ENCODE measurements at regions not wholly inside any gene's neighbourhood (a gene's known extent, or its start where the extent isn't known, plus 50 kb on each side); places are given as distances from the start of the nearest gene placed in this dataset.

DNA sequence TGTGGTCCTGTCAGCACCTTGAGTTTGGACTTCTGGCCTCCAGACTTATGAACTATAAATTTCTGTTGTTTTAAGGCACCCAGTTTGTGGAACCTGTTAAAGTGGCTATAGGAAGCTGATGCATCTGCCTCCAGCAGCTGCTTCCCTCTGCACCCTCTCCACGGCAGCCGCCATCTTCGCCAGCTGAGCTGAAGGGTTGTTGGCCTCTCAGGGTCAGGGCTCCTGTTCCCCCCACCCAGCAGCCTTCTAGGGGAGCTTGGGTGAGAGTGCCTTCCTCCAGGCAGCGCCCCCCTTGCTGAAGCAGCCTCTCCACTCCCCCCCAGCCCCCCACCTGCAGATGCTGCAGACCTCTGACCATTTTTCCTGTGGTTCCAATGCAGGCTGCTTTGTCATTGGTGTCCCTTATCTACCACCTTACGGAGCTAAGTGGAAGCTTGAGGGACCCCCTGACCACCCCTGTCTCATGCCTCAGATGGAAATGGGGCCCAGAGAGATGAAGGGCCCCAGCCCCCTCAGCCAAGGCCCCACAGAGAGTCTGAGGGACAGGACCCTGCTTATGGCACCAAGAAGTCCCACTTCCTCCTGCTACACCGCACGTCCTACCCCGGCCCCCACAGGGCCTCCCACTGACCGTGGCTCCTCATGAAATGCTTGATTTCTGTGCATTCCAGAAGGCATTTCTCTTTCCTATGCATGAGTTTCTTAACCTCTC lies 61.4 kb upstream of the TLE3 start:
- ATAC-seq (no peak), FAIRE-seq (no peak), DNase-seq (no peak)
- WGBS, 2 donors: 87 to 90% methylated on average over 9 of the region's 9 CpGs
- Histone ChIP-seq H3K36me3 (no peaks in the 10 kb centered on the region), H3K27me3 (no peaks in the 10 kb centered on the region), H3K9me3 (no peaks in the 10 kb centered on the region), H3K27ac (no peak overlapping the region), H3K4me1 (peaks cover 10 to 14% (median 12%) of the 10 kb centered on the region in 3 donors), H3K4me3 (no peak overlapping the region)
- TF ChIP-seq, protein P1, sequence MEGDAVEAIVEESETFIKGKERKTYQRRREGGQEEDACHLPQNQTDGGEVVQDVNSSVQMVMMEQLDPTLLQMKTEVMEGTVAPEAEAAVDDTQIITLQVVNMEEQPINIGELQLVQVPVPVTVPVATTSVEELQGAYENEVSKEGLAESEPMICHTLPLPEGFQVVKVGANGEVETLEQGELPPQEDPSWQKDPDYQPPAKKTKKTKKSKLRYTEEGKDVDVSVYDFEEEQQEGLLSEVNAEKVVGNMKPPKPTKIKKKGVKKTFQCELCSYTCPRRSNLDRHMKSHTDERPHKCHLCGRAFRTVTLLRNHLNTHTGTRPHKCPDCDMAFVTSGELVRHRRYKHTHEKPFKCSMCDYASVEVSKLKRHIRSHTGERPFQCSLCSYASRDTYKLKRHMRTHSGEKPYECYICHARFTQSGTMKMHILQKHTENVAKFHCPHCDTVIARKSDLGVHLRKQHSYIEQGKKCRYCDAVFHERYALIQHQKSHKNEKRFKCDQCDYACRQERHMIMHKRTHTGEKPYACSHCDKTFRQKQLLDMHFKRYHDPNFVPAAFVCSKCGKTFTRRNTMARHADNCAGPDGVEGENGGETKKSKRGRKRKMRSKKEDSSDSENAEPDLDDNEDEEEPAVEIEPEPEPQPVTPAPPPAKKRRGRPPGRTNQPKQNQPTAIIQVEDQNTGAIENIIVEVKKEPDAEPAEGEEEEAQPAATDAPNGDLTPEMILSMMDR (IDR thresholded peaks at IDR 0.05): no peak
- intact Hi-C loops (cut with DNase I): no loop called here

DNA sequence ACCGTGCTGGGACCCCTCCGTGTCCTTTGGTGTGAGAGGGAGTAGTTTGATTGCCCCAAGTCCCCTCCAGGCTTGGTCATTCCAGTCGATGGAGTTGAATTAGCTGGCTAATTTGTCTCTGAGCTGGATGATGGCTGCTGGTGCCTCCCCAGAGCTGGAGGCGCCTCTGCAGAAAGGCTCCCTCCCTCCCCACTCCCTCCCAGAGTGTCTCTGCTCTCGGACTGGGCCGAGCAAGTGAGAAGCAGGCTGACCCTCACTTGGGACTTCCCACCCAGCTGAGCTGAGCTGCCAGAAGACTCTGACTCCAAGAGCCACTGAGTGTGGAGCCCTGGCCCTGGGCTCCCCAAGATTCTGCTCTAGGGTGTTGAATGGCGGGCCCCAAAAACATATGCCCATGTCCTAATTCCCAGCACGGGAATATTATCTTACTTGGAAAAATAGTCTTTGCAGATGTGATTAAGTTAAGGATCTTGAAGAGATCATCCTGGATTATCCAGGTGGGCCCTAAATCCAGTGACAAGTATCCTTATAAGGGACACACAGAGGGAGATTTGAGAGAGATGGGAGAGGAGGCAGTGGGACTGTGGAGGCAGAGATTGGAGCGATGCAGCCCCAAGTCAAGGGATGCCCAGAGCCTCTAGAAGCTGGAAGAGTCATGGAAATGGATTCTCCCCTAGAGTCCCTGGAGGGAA lies 60.7 kb upstream of the TLE3 start:
- 92 to 96% methylated on average over 9 of the region's 9 CpGs for WGBS, 2 donors
- Histone ChIP-seq H3K27me3 (no peaks in the 10 kb centered on the region), H3K4me1 (peaks cover 10 to 14% (median 12%) of the 10 kb centered on the region in 3 donors), H3K9me3 (no peaks in the 10 kb centered on the region), H3K27ac (no peak overlapping the region), H3K36me3 (no peaks in the 10 kb centered on the region), H3K4me3 (no peak overlapping the region)
- TF ChIP-seq, protein P1 (IDR thresholded peaks at IDR 0.05): no peak
- intact Hi-C loops (cut with DNase I): no loop called here
- FAIRE-seq (no peak), DNase-seq (no peak), ATAC-seq (no peak)

GRCh38 chr15:70156671-70157271 lies 59.1 kb upstream of the TLE3 start:
- DNase-seq (peak; percentile 45 to 84 (median 74)), FAIRE-seq (no peak)

GRCh38 chr15:70154718-70155347 lies 57.1 kb upstream of the TLE3 start:
- Histone ChIP-seq H3K4me3 (no peak overlapping the region), H3K27me3 (no peaks in the 10 kb centered on the region), H3K36me3 (no peaks in the 10 kb centered on the region), H3K4me1 (peaks cover 16 to 22% (median 19%) of the 10 kb centered on the region in 3 donors), H3K27ac (no peak overlapping the region), H3K9me3 (no peaks in the 10 kb centered on the region)
- ATAC-seq: no peak
- no peak for DNase-seq
- no peak for FAIRE-seq
- intact Hi-C loops (cut with DNase I): no loop called here
- TF ChIP-seq, protein P1 (IDR thresholded peaks at IDR 0.05): no peak
- WGBS, 2 donors: 87 to 88% methylated on average over 12 of the region's 12 CpGs

More at GRCh38 chr15:70156671-70157271, 59.1 kb upstream of the TLE3 start:
- WGBS, 2 donors: 17 to 26% methylated on average over 16 to 17 of the region's 17 CpGs
- peak; percentile 48 to 75 (median 64) for ATAC-seq
- H3K27ac ChIP-seq: no peak overlapping the region
- peaks cover 14 to 21% (median 18%) of the 10 kb centered on the region in 3 donors for H3K4me1 ChIP-seq
- H3K36me3 ChIP-seq: no peaks in the 10 kb centered on the region
- H3K9me3 ChIP-seq: no peaks in the 10 kb centered on the region
- no peak overlapping the region for H3K4me3 ChIP-seq
- H3K27me3 ChIP-seq: no peaks in the 10 kb centered on the region
- intact Hi-C loops (cut with DNase I): no loop called here
- TF ChIP-seq, protein P1 (IDR thresholded peaks at IDR 0.05): no peak
